ENCODE measurements at regions not wholly inside any gene's neighbourhood (a gene's known extent, or its start where the extent isn't known, plus 50 kb on each side); places are given as distances from the start of the nearest gene placed in this dataset.

GRCh38 chr13:48859272-48860105 is 116.2 kb upstream of the FNDC3A start:
- no peaks in the 10 kb centered on the region for H3K9me3 ChIP-seq (ENCODE audit: control insufficient read depth in 1 of 2, insufficient read depth in 1 of 2, low read length in 2 of 2)
- Mint-ChIP-seq H3K36me3 (ENCODE audit: low read depth) (no peaks in the 10 kb centered on the region), H3K9me3 (no peaks in the 10 kb centered on the region), H3K27ac (no peak overlapping the region), H3K27me3 (no peaks in the 10 kb centered on the region), H3K4me3 (no peak overlapping the region), H3K4me1 (ENCODE audit: low read depth) (peaks cover 18% of the 10 kb centered on the region)
- H3K4me1 ChIP-seq (ENCODE audit: insufficient read depth, low read length) = no peaks in the 10 kb centered on the region
- intact Hi-C loops (cut with DNase I, micrococcal nuclease) = no loop called here
- ChIA-PET CTCF (no interaction called here), POLR2A (no interaction called here)
- H3K27ac ChIP-seq (ENCODE audit: low read depth in 1 of 2, low read length in 2 of 2) = no peak overlapping the region
- no peak overlapping the region for H3K4me3 ChIP-seq (ENCODE audit: low read length)
- H3K36me3 ChIP-seq (ENCODE audit: insufficient read depth, low read length) = no peaks in the 10 kb centered on the region
- peak in 1 of 14 experiments; percentile 17 for DNase-seq
- no peak for ATAC-seq (ENCODE audit: poor library complexity)
- TF ChIP-seq CTCF (IDR thresholded peaks at IDR 0.05) = no peak
- no peaks in the 10 kb centered on the region for H3K27me3 ChIP-seq (ENCODE audit: control insufficient read depth in 1 of 2, insufficient read depth in 2 of 2, low read length in 2 of 2)

GRCh38 chr13:48860364-48860763 is 115.3 kb upstream of the FNDC3A start:
- POLR2A ChIA-PET = no interaction called here
- Histone ChIP-seq H3K27me3 (ENCODE audit: control insufficient read depth in 1 of 2, insufficient read depth in 2 of 2, low read length in 2 of 2) (no peaks in the 10 kb centered on the region), H3K36me3 (ENCODE audit: insufficient read depth, low read length) (no peaks in the 10 kb centered on the region), H3K9me3 (ENCODE audit: control insufficient read depth in 1 of 2, insufficient read depth in 1 of 2, low read length in 2 of 2) (no peaks in the 10 kb centered on the region), H3K27ac (ENCODE audit: low read depth in 1 of 2, low read length in 2 of 2) (no peak overlapping the region), H3K4me1 (ENCODE audit: insufficient read depth, low read length) (no peaks in the 10 kb centered on the region), H3K4me3 (ENCODE audit: low read length) (no peak overlapping the region)
- TF ChIP-seq CTCF (IDR thresholded peaks at IDR 0.05) = no peak
- ATAC-seq (ENCODE audit: poor library complexity) = no peak
- no peak overlapping the region for H3K27ac Mint-ChIP-seq
- no peak overlapping the region for H3K4me3 Mint-ChIP-seq
- intact Hi-C loops (cut with DNase I, micrococcal nuclease) = no loop called here
- H3K27me3 Mint-ChIP-seq = no peaks in the 10 kb centered on the region
- H3K9me3 Mint-ChIP-seq = no peaks in the 10 kb centered on the region
- CTCF ChIA-PET = no interaction called here
- H3K4me1 Mint-ChIP-seq (ENCODE audit: low read depth) = peaks cover 18% of the 10 kb centered on the region
- DNase-seq = no peak
- no peaks in the 10 kb centered on the region for H3K36me3 Mint-ChIP-seq (ENCODE audit: low read depth)

- no peaks in the 10 kb centered on the region for H3K36me3 Mint-ChIP-seq (ENCODE audit: low read depth)
- DNase-seq (peak in 2 of 14 experiments; percentile 16 to 38), ATAC-seq (ENCODE audit: poor library complexity) (no peak)
- Histone ChIP-seq H3K27me3 (ENCODE audit: control insufficient read depth in 1 of 2, insufficient read depth in 2 of 2, low read length in 2 of 2) (no peaks in the 10 kb centered on the region), H3K27ac (ENCODE audit: low read depth in 1 of 2, low read length in 2 of 2) (no peak overlapping the region), H3K4me3 (ENCODE audit: low read length) (no peak overlapping the region), H3K36me3 (ENCODE audit: insufficient read depth, low read length) (no peaks in the 10 kb centered on the region), H3K4me1 (ENCODE audit: insufficient read depth, low read length) (no peaks in the 10 kb centered on the region), H3K9me3 (ENCODE audit: control insufficient read depth in 1 of 2, insufficient read depth in 1 of 2, low read length in 2 of 2) (no peaks in the 10 kb centered on the region)
- no peak overlapping the region for H3K4me3 Mint-ChIP-seq
- POLR2A ChIA-PET = no interaction called here
- peaks cover 16% of the 10 kb centered on the region for H3K4me1 Mint-ChIP-seq (ENCODE audit: low read depth)
- H3K27me3 Mint-ChIP-seq = no peaks in the 10 kb centered on the region
- no peak overlapping the region for H3K27ac Mint-ChIP-seq
- no peaks in the 10 kb centered on the region for H3K9me3 Mint-ChIP-seq
- intact Hi-C loops (cut with DNase I, micrococcal nuclease) = no loop called here
- no peak for TF ChIP-seq CTCF (IDR thresholded peaks at IDR 0.05)
- CTCF ChIA-PET = no interaction called here
These were observed 113.1 kb upstream of the FNDC3A start for GRCh38 chr13:48862572-48862971.

All from CD4-positive, alpha-beta T cell (primary cell).